AG10803 (cell line): ENCODE measurements at regions not wholly inside any gene's neighbourhood (a gene's known extent, or its start where the extent isn't known, plus 50 kb on each side); places are given as distances from the start of the nearest gene placed in this dataset.

Experiments used
- DNase-seq: peaks from one replicate; pipeline ENCODE4 v3.0.0; 2010; ENCODE audit warnings: low read depth
- H3K4me3 ChIP-seq: 2 replicates; pipeline ENCODE4 v1.5.1; 2011; ENCODE audit warnings: mild to moderate bottlenecking, low read length, control low read depth
- CTCF ChIP-seq: conservative IDR thresholded peaks from 2 replicates; pipeline ENCODE4 v1.5.1; 2011; ENCODE audit warnings: mild to moderate bottlenecking, low read length, control low read depth, inconsistent platforms

- TF ChIP-seq CTCF = no peak
- DNase-seq = no peak
- H3K4me3 ChIP-seq = no peak overlapping the region
Observed at GRCh38 chr13:78829821-78830220, 170.9 kb upstream of the OBI1 start.

- no peak for TF ChIP-seq CTCF
- no peak for DNase-seq
- H3K4me3 ChIP-seq = no peak overlapping the region
Observed at GRCh38 chr13:78827471-78827870, 168.5 kb upstream of the OBI1 start.

DNA sequence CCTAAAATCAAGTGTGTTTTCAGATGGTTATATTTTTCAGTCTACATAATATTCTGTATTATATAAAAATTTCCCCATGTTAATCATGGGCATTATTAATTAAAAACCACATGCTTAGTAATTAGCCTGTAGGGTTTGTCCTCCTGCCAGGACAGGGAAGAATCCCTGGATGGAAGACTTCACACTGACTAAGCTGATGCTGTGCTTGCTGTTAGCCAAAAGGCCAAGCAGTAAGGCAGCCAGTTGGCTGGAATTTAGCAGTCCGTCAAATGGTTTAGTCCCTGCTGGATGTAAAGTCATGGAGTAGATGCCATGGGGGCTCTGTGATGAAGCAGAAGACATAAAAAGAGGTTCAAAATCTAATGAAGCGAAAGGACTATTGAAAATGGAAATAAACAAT lies 168.0 kb upstream of the OBI1 start:
- H3K4me3 ChIP-seq = no peak overlapping the region
- no peak for TF ChIP-seq CTCF
- no peak for DNase-seq

DNA sequence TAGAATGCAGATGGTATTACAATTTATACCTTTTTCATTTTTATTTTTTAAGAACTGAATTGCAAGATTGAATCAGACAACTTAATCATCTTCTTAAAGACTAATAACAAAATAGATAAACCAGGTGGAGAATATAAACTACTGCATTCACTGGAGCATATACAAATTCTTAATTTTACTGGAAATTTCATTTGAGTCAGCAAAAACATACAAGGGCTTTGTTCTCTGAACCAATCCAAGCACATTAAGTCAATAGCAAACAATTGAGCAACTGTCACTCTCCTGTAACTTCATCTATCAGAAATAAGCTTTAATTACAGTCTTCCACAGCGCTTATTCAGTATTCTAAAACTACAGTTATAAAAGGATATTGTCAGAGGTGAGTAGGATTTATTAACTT lies 167.4 kb upstream of the OBI1 start:
- DNase-seq = no peak
- no peak overlapping the region for H3K4me3 ChIP-seq
- TF ChIP-seq CTCF = no peak

GRCh38 chr13:78820541-78820940 lies 161.6 kb upstream of the OBI1 start:
- TF ChIP-seq CTCF = no peak
- no peak for DNase-seq
- no peak overlapping the region for H3K4me3 ChIP-seq

- DNase-seq = no peak
- no peak overlapping the region for H3K4me3 ChIP-seq
- no peak for TF ChIP-seq CTCF
Observed at GRCh38 chr13:78816592-78816991, 157.6 kb upstream of the OBI1 start.

DNA sequence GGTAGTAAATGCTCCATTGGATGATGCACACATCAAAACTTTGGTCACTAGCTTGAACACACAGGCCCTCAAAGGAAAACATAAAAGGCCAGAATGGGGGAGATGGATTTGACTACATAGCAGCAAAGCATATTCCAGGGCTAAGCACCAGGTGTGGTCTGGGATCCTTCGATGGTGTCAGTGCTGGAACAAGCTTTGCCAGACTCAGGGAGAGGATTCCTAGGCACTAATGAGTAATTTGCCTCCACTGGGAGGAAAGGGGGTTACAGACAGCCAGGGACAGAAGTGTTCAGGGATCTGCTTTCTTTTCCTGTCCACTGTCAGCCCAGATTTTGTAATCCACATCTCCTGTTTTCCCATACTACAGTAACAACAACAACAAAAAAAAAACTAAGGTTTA lies 157.2 kb upstream of the OBI1 start:
- no peak for TF ChIP-seq CTCF
- no peak for DNase-seq
- no peak overlapping the region for H3K4me3 ChIP-seq
